Esophagus squamous epithelium (tissue), 5 donors: ENCODE measurements at regions not wholly inside any gene's neighbourhood (a gene's known extent, or its start where the extent isn't known, plus 50 kb on each side); places are given as distances from the start of the nearest gene placed in this dataset.

Source experiments
- DNase-seq: peaks from one replicate; lab custom pipeline; 2025; lab: John Stamatoyannopoulos, UW
- H3K27ac ChIP-seq, 4 donors: fragments of 200-600 bp; sonication (generic); one replicate each; pipeline ENCODE4 v1.5.1; 2016 to 2019; ENCODE audit warnings: mild to moderate bottlenecking in 1 of 4
- H3K27me3 ChIP-seq, 4 donors: fragments of 200-600 bp; sonication (generic); 1 replicate in 3 of 4; 2 replicates in 1 of 4; pipeline versions ENCODE4 v1.5.1 to v1.6.0; 2017 to 2021; ENCODE audit warnings: antibody characterized with exemption in 1 of 4
- H3K36me3 ChIP-seq, 3 donors: fragments of 200-600 bp; sonication (generic); one replicate each; pipeline ENCODE4 v1.5.1; 2016 to 2019
- H3K4me1 ChIP-seq, 3 donors: fragments of 200-600 bp; sonication (generic); one replicate each; pipeline ENCODE4 v1.5.1; 2017 to 2019
- H3K4me3 ChIP-seq, 4 donors: fragments of 200-600 bp; sonication (generic); 1 replicate in 3 of 4; 2 replicates in 1 of 4; pipeline ENCODE4 v1.5.1; 2016 to 2019; ENCODE audit warnings: mild to moderate bottlenecking in 2 of 4, moderate library complexity in 1 of 4
- H3K9me3 ChIP-seq, 3 donors: fragments of 200-600 bp; sonication (generic); one replicate each; pipeline ENCODE4 v1.5.1; 2016 to 2019
- POLR2A ChIP-seq, 4 donors: fragments of 450-650 bp; IDR thresholded peaks; one replicate each; pipeline ENCODE4 v1.6.1; 2017; ENCODE audit warnings: antibody characterized with exemption in 4 of 4, mild to moderate bottlenecking in 4 of 4, moderate library complexity in 3 of 4
- WGBS, 2 donors: methylation state at CpG; one replicate each; pipeline ENCODE4 v1.1.5; 2018; 5-methylcytosine and 5-hydroxymethylcytosine counted together
- intact Hi-C: fragments of 100-400 bp; cut with DNase I; formaldehyde crosslinking; loops from one replicate; pipeline ENCODE4 v1.15.0; 2022
- TF ChIP-seq, protein P1 (sequence below), 6 experiments: fragments of 450-650 bp in 4 of 6; fragments of 200-600 bp in 2 of 6; sonication (generic) in 2 of 6; IDR thresholded peaks; one replicate each; pipeline ENCODE4 v1.5.1; 2016 to 2019; ENCODE audit warnings: antibody characterized with exemption in 6 of 6, mild to moderate bottlenecking in 4 of 6, moderate library complexity in 4 of 6
- donor health status: DM: yes; HTN: yes; CAD: no.

DNA sequence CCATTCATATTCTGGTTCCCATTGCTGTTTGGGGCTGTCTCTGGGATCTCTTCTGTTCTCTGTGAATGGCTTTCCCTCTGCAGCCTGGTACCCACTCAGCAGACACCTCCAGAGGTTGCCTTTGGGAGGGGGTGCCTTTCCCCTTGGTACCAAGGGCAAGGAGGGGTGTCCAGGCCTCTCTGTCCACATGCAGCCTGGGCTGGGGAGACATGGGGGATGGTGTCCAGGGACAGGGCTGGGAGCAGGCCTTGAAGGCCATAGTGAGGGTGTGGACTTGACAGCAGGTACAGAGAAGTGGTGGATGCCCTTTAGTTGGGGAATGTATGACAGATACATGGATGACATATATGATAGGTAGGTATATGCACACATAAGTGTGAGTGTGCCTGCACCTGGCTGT lies 83.7 kb downstream of the PLXNA1 start:
- peaks cover 0 to 27% (median 0%) of the 10 kb centered on the region in 4 donors for H3K27me3 ChIP-seq
- no peak for DNase-seq
- intact Hi-C loops = no loop called here
- no peak overlapping the region for H3K4me3 ChIP-seq
- no peaks in the 10 kb centered on the region for H3K9me3 ChIP-seq
- TF ChIP-seq, protein P1, sequence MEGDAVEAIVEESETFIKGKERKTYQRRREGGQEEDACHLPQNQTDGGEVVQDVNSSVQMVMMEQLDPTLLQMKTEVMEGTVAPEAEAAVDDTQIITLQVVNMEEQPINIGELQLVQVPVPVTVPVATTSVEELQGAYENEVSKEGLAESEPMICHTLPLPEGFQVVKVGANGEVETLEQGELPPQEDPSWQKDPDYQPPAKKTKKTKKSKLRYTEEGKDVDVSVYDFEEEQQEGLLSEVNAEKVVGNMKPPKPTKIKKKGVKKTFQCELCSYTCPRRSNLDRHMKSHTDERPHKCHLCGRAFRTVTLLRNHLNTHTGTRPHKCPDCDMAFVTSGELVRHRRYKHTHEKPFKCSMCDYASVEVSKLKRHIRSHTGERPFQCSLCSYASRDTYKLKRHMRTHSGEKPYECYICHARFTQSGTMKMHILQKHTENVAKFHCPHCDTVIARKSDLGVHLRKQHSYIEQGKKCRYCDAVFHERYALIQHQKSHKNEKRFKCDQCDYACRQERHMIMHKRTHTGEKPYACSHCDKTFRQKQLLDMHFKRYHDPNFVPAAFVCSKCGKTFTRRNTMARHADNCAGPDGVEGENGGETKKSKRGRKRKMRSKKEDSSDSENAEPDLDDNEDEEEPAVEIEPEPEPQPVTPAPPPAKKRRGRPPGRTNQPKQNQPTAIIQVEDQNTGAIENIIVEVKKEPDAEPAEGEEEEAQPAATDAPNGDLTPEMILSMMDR (IDR thresholded peaks at IDR 0.05) = no peak
- no peak for TF ChIP-seq POLR2A (IDR thresholded peaks at IDR 0.05)
- no peaks in the 10 kb centered on the region for H3K36me3 ChIP-seq
- peaks cover 0 to 50% (median 10%) of the 10 kb centered on the region in 3 donors for H3K4me1 ChIP-seq
- H3K27ac ChIP-seq = no peak overlapping the region

DNA sequence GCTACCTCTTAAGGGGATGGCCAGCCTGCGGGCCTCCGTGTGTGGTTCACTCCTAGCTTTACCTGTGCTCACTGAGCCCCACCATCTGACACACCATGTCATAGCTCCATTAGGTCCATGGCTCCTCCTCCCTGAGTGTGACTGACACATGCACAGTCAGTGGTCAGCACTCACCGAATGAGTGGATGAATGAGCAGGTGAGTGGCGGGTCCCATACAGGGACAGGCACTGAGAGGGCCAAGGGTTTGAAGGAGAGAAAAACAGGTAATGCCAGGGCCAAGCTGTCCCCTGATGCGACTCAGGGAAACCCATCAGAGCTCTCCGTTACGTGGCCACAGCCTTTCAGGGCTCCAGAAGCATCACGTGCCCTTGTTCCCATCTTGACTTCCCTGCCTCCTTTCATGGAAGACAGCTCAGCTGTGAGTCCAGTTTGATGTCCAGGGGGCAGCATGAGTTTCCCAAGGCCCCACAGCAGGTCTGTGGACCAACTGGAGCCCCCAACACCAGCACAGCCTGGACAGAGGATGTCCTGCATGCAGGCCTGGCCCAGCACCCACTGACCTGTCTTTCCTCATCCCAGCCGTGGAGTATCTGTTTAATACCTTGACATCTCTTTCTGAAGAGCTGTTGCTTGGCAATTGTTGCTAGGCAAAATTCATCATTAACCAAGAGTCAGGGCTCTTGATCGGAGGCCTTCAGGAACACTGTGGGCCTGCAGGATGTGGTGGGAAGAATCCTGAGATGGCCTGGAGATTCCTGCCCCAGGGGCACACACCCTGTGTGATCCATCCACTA lies 84.4 kb downstream of the PLXNA1 start:
- DNase-seq = no peak
- WGBS, 2 donors = 93 to 98% methylated on average over 7 to 9 of the region's 10 CpGs
- TF ChIP-seq, protein P1 (IDR thresholded peaks at IDR 0.05) = no peak
- no peak for TF ChIP-seq POLR2A (IDR thresholded peaks at IDR 0.05)
- Histone ChIP-seq H3K27ac (no peak overlapping the region), H3K27me3 (peaks cover 0 to 27% (median 0%) of the 10 kb centered on the region in 4 donors), H3K4me1 (peaks cover under 1 to 56% (median 15%) of the 10 kb centered on the region in 3 donors), H3K4me3 (no peak overlapping the region), H3K9me3 (no peaks in the 10 kb centered on the region), H3K36me3 (no peaks in the 10 kb centered on the region)
- intact Hi-C loops = no loop called here

DNA sequence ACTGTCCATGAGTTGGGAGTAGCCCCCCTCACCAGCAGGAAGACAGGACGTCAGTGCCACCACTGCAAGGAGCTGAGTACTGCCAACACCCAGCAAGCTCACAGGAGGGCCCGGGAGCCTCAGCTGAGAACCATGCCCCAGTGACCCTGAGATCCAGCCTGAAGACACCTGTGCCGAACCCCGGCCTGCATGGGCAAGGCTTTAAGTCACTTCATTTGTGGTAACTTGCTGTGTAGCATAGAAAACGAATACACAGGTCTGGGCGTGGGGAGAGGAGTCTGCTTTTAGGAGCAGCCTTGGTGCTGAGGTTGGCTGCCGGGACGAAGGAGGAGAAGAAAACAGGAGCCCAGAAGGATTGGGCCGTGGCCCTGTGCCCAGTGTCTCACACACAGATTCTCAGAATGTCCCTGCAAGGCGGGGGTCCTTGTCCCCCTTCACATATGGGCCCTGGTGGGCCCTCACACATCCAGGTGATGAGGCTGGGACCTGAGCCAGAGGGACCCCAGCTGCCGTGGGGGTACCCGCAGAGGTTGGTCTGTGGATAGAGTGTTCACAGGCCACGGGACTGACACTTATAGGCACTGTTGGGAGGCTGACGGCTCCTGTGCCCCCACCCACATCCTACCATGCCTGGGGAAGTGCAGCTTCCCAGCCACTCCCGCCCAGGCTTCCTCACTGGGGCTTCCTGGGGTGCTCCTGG lies 85.3 kb downstream of the PLXNA1 start:
- DNase-seq = no peak
- Histone ChIP-seq H3K27ac (no peak overlapping the region), H3K36me3 (no peaks in the 10 kb centered on the region), H3K4me3 (no peak overlapping the region), H3K27me3 (peaks cover 0 to 27% (median 0%) of the 10 kb centered on the region in 4 donors), H3K4me1 (peaks cover 10 to 66% (median 24%) of the 10 kb centered on the region in 3 donors), H3K9me3 (no peaks in the 10 kb centered on the region)
- TF ChIP-seq, protein P1 (IDR thresholded peaks at IDR 0.05) = no peak
- TF ChIP-seq POLR2A (IDR thresholded peaks at IDR 0.05) = no peak
- intact Hi-C loops = no loop called here
- 81 to 87% methylated on average over 8 to 11 of the region's 15 CpGs for WGBS, 2 donors

DNA sequence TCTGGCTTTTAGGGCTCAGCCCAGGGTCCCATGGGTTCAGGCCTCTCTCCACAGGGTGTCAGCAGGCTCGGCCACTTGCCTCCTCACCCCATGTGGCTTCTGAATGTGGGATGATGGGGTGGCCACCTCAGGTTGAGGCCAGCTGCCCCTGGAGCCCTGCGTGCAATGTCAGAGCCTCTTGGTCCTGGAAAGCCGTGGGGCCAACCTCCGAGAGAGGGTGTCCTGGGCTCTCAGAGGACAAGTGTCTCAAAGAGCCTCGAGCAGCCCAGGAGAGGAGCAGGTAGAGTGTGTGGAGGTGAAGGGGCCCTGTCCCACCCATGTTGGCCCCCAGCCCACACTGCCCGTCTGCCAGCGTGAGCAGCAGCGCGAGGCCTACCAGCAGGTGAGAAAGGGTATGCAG lies 86.0 kb downstream of the PLXNA1 start:
- Histone ChIP-seq H3K27me3 (peaks cover 0 to 27% (median 0%) of the 10 kb centered on the region in 4 donors), H3K4me1 (peaks cover 16 to 72% (median 31%) of the 10 kb centered on the region in 3 donors), H3K9me3 (no peaks in the 10 kb centered on the region), H3K36me3 (no peaks in the 10 kb centered on the region), H3K27ac (no peak overlapping the region), H3K4me3 (no peak overlapping the region)
- TF ChIP-seq, protein P1 (IDR thresholded peaks at IDR 0.05) = no peak
- TF ChIP-seq POLR2A (IDR thresholded peaks at IDR 0.05) = no peak
- DNase-seq = no peak
- intact Hi-C loops = no loop called here
- WGBS, 2 donors = 77 to 80% methylated on average over 3 of the region's 9 CpGs
